AG09309 (cell line): ENCODE measurements at regions not wholly inside any gene's neighbourhood (a gene's known extent, or its start where the extent isn't known, plus 50 kb on each side); places are given as distances from the start of the nearest gene placed in this dataset.

ENCODE experiments used
- DNase-seq: peaks from one replicate; pipeline ENCODE4 v3.0.0-alpha.2; 2010; ENCODE audit warnings: low read depth
- H3K4me3 ChIP-seq: 2 replicates; pipeline ENCODE4 v1.5.1; 2011; ENCODE audit warnings: mild to moderate bottlenecking, low read depth, low read length, moderate library complexity; ENCODE audit not compliant: control insufficient read depth
- TF ChIP-seq, protein P1 (sequence below): IDR thresholded peaks from 2 replicates; pipeline ENCODE4 v1.5.1; 2011; ENCODE audit warnings: mild to moderate bottlenecking, low read depth, low read length, inconsistent platforms; ENCODE audit not compliant: insufficient read depth, control insufficient read depth; ENCODE audit errors: missing control alignments

DNA sequence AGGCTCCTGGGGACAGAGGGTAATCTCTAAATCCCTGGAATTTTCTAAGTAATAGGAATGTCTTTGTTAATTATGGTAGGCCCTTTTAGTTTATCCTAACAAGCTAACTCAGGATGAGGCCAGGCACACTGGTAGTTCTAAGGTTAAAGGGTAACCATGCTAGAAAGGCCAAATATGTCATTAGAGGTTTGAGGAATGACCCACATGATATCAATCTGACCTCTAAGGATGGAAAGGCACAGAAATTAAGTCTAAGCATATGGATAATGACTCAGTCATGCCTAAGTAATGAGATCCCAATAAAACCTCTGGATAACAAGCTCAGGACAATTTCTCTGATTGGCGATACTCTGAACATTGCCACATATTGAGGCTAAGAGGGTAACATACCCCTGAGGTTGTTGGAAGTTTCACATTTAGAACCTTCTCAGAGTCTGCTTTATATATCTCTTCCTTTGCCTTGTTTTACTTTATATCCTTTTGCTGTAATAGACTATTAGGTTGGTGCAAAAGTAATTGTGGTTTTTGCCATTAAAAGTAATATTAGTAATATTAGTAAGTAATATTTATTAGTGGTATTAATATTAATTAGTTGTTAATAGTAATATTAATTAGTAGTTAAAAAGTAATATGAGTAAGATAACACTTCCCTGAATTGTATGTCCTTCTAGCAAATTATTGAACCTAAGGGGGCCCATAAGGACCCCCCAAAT lies 806.3 kb upstream of the GCFC2 start:
- DNase-seq = no peak
- TF ChIP-seq, protein P1, sequence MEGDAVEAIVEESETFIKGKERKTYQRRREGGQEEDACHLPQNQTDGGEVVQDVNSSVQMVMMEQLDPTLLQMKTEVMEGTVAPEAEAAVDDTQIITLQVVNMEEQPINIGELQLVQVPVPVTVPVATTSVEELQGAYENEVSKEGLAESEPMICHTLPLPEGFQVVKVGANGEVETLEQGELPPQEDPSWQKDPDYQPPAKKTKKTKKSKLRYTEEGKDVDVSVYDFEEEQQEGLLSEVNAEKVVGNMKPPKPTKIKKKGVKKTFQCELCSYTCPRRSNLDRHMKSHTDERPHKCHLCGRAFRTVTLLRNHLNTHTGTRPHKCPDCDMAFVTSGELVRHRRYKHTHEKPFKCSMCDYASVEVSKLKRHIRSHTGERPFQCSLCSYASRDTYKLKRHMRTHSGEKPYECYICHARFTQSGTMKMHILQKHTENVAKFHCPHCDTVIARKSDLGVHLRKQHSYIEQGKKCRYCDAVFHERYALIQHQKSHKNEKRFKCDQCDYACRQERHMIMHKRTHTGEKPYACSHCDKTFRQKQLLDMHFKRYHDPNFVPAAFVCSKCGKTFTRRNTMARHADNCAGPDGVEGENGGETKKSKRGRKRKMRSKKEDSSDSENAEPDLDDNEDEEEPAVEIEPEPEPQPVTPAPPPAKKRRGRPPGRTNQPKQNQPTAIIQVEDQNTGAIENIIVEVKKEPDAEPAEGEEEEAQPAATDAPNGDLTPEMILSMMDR = no peak
- no peak overlapping the region for H3K4me3 ChIP-seq

- DNase-seq = no peak
- TF ChIP-seq, protein P1 = no peak
- no peak overlapping the region for H3K4me3 ChIP-seq
Measured at GRCh38 chr2:76512201-76512820, 801.6 kb upstream of the GCFC2 start.

DNA sequence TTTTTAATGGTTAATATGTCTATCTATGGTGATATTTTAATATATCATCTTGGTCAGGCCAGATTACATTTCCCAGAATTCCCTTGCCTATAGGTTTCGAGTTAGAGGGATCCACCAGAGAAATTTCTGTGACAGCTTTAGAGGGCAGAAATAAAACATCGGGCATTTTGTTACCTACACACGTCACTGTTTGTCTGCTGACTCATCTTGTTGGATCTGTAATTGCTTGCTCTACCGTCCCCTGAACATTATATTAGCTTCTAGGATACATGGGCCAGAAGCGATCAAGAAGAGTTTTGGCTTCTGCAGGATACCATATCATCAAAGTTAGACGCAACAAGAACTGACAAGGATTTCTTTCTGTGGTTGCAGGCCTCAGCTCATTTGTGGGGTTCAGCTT lies 795.8 kb upstream of the GCFC2 start:
- TF ChIP-seq, protein P1 = no peak
- DNase-seq = no peak
- H3K4me3 ChIP-seq = no peak overlapping the region

DNA sequence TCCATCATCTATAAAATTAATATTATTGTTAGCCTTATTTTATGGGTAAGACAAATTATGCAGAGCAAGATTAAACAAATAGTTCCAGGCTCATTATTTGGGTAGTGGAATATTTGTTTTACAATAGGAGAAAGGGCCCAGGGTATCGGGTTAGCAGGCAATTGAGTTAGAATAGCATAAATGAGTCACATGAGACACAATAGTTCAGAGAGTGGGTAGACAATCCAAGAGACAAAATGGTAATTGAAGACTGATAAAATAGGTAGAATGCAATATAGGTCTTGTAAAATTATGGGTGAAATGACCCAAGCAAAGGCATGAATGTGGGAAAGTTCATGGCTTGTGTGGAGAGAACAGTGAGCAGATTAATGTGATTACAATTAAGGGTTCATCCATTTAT lies 790.9 kb upstream of the GCFC2 start:
- TF ChIP-seq, protein P1 = no peak
- no peak overlapping the region for H3K4me3 ChIP-seq
- no peak for DNase-seq

DNA sequence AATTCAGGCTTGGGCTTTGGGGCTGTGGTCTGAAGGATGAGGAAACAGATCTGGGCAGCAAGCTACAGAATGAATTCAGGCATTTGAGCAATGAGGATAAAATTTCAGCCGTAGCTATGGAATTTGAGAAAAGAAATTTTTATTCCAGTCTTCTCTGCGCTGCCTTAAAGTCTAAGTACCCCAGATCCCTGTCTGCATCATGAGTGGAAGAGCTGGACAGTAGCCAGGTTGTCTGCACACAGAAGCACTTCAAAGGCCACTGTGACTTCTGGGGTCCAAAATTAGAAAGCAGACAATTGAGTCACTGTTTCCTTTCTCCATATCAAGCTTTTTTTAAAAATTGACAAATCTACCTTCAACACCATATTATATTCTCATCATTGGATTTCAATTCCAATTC lies 787.6 kb upstream of the GCFC2 start:
- TF ChIP-seq, protein P1 = no peak
- H3K4me3 ChIP-seq = no peak overlapping the region
- DNase-seq = no peak

GRCh38 chr2:76491503-76491902 lies 780.8 kb upstream of the GCFC2 start:
- TF ChIP-seq, protein P1 = no peak
- no peak for DNase-seq
- H3K4me3 ChIP-seq = no peak overlapping the region
